8988T (cell line): ENCODE measurements at regions not wholly inside any gene's neighbourhood (a gene's known extent, or its start where the extent isn't known, plus 50 kb on each side); places are given as distances from the start of the nearest gene placed in this dataset.

Experiments
- DNase-seq: peaks from one replicate; pipeline ENCODE4 v3.0.0; 2011

DNA sequence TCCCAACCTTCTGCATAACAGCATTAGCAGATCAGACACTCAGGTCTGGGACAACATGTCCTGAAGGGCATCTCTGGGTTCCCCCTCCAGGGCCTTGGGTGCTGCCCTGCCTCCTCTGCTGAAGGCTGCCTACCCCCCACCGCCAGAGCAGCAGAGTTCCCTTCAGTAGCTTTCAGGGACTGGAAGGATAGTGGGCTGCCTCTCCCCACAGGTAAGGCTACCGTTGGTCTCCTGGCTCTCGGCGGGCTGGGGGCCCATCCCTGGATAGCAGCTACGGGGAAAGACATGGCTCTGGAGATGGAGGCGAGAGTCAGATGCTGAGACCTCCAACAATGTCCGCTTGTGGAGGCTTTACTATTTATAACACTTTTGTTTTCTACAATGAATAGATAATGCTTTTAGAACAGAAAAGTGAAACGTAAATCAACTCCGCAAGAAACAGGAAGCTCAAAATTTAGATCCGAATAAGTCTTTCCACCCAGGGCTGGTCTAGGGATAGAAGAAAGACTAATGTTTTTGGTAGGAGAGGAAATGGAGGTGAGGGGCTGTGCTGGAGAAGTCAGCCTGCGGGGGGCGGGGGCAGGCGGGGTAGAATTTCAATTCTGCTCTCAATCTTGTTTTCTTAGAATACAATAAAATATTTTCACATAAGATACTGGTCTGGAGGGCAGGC, 58.4 kb downstream of the ARL4C start:
- DNase-seq, result no peak

DNA sequence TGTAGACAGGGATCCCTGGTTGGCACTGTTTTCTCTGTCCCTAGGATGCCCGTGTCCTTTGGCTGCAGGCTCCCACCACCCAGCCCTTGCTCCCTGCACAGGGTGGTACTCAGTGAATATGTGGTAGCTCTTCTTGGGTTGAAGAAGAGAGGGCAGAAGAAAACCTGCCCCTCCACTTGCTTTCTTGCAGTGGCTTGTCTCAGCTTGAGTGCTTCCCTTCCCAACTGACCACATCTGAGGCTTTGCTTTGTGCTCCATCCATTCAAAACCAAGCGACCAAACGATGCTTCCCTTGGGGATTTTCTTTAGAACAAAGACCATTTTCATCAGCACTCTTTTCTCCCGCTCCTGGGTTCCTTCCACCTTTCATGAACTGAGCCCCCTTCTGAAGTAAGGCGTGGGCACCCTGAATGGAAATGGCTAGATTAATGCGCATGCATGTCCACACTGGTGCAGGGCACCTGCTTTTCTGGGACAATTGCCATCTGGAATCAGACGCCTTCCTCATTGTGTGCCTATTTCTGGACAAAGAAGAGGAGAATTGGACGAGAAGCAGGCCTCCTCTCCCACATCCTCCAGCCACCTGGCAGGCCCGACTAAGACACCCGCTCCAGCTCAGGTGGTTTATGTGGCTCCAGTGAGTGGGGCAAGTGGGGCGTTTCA, 59.1 kb downstream of the ARL4C start:
- no peak for DNase-seq

GRCh38 chr2:234436482-234436837, 60.4 kb downstream of the ARL4C start:
- no peak for DNase-seq

GRCh38 chr2:234435836-234436481, 60.9 kb downstream of the ARL4C start:
- DNase-seq, result no peak

DNA sequence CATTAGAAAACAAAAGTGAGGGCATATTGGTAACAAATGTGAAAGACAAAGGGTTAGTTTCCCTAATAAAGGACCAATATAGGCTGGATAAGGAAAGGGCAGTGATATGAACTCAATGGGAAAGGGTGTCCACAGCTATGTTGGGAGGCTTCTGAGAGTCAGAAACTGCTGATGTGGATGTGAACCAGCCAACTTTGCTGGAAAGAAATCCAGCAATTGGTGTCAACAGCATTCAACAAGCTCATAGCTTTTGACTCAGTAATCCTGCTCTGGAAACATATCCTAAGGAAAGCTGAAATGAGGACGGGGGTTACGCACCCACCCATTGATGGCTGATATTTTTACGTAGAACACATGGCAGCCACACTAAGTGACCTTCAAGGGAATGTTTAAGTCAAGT, 63.7 kb downstream of the ARL4C start:
- no peak for DNase-seq

GRCh38 chr2:234430871-234431270, 66.0 kb downstream of the ARL4C start:
- no peak for DNase-seq

- DNase-seq, result no peak
Observed at GRCh38 chr2:234429265-234429664, 67.6 kb downstream of the ARL4C start.

GRCh38 chr2:234427081-234428061, 69.5 kb downstream of the ARL4C start:
- DNase-seq, result peak; percentile 56

DNA sequence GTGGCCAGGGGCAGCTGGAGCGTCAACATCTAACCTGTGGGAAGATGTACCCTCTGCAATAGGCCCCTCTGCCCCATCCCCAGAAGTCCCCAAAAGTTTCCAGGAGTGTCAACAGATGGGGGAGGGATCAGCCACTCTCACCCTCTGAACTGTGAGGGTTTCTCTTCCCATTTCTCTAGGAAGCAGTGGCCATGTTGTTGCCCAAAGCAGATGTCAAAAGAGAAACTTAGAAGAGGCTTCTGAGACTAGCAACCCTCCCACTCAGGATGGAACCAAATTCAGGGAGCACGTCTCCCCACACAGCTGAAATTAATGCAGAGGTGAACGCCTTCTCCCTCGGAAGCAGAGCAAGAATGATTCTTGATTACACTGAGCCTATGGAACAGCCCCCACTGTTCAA, 70.3 kb downstream of the ARL4C start:
- DNase-seq, result no peak

DNA sequence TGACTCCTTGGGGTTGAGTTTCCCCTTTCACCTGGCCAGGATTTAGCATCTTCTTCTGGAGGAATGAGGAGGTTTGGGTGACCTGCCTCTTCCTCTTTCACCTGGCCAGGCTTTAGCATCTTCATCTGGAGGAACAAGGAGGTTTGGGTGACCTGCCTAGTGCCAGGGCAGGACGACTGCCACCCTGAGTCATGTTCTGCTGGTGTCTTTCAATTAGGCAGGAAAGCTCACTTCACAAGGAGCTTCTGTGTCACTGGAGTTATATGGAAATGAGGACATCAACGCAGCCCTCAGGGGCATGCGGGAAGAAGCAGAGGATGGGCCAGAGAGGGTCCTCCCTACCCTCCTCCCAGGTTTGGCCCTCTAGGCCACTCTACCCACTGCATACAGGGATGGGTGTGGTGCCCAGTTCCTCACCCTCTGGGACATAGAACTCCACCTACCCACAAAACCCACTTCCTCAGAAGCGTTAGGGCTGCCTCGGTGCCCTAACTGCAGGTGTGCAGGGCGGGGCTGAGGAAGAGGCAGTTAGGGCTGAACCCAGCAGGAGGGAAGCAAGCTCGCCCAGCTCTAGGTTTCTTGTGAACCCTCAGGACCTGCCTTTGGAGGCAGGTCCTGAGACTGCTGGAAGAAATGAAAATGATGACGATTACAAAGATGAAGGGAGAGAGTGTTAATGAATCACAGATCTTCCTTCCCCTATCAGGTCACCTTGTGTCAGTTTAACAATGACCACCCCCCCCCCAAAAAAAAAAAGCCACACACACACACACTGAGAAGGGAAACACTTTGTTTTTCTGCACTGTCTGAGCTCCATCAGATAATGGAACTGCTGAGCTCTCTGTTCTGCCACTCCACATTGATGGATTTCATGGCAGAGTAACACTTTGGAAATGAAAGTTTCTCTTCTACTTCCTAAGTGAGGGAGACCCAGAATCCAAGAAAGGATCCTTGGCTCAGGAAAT, 71.0 kb downstream of the ARL4C start:
- DNase-seq, result no peak

- no peak for DNase-seq
Observed at GRCh38 chr2:234423884-234424283, 73.0 kb downstream of the ARL4C start.

DNA sequence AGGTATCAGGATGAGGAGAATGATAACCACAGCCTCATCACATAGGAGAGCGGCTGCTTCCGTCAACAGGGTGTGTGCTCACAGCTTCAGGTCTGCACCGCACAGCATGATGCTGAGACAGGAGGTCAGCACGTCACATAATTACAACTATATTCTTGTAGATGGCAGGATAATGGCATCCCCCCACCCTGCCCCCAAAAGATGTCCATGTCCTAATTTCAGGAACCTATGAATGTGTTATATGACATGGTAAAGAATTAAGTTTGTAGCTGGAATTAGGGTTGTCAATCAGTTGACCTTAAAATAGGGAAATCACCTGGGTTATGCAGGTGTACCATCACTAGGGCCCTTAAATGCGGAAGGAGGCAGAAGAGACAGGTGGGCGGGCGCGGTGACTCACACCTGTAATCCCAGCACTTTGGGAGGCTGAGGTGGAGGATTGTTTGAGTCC, 73.9 kb downstream of the ARL4C start:
- DNase-seq, result no peak

GRCh38 chr2:234422273-234422732, 74.6 kb downstream of the ARL4C start:
- peak; percentile 46 for DNase-seq

DNA sequence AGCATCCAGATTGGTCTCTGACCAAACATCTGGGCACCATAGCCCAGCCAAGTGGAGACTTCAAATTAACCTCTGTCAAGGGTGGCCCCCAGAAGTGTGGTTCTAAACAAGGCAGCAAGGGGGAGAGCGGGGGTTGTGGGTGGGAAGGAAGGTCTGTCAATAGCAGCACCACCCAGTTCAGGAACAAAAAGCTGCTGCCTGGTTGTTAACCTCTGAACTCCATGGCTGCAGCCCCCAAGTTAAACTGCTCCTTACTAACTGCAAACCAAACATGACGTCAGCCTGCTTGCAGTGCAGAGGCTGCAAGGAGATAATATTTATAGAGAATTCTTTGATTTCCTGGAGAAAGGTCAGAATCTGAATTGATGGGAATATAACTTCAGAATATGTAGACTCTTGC, 76.5 kb downstream of the ARL4C start:
- DNase-seq, result no peak

GRCh38 chr2:234419726-234420125, 77.2 kb downstream of the ARL4C start:
- no peak for DNase-seq

DNA sequence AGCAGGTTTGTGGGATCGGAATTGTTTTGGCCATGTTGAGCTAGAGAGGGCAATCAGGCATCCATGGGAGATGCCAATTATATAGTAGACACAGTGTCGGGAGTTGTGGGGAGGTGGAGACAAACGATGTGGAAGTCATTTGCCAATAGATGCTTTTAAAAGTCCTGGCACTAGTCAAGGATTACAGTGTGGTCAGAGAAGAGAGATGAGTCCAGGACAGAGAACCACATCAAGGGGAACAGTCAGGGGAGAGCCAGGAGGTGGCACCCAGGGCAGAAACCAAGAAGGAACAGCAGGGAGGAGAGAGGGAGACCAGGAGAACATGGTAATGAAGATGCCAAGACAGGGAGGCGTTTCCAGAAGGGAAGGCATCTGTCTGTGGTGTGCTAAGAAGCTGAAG, 81.2 kb downstream of the ARL4C start:
- DNase-seq, result no peak

DNA sequence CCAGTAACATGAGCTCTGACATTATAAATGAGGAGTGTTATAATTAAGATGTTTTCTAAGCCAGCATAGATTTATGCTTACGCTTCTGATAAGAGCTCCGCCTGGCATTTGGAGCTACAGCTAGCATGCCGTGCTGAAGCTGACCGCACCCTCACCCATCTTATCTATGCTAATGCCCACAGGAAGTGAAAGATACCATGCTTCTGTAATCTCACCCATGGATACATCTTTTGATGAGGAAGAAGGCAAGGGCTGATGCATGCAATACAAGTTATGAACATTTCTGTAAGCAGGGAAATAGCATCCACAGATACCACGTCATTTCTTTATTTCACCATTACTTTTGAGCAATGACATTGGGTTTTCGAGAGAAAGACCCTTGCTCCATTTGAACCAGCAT, 82.3 kb downstream of the ARL4C start:
- DNase-seq, result no peak

- DNase-seq, result no peak
Observed at GRCh38 chr2:234412726-234413125, 84.2 kb downstream of the ARL4C start.

DNA sequence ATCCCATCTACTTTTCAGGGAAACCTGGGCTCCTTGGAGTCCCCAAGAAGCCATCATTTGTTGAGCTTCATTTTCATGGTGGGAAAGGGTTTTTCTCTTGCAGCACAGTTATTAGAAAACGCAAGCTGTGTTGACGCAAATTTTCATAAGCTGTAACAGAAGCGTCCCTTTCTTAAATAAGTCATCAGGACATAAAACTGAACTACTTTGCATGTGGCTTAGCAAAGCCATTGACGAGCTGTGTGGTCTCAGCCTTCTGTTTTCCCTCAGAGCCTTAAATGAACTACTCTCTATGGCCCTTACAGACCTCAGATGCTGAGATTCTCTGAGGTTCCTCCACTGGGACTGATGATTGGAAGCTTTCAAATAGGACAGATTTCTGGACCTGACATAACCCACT, 85.1 kb downstream of the ARL4C start:
- no peak for DNase-seq

- DNase-seq, result no peak
Observed at GRCh38 chr2:234410526-234410925, 86.4 kb downstream of the ARL4C start.

DNA sequence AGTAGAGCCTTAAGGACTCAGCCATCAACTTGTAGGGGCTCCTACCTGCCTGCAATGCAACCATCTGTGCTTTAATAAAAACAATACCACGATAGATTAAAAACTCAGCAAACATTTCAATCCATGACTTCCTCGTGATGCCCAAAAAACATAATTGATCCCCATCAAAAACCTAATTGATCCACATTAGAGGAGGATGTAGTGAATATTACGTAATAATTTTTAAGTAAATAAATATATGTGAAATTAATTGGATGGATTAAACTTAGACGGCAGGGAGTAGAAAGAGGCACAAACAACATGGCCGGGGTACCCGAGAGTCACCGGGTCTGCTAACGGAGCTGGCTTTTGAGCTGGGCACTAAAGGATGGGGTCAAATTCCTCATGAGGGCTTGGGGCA, 87.3 kb downstream of the ARL4C start:
- no peak for DNase-seq

DNA sequence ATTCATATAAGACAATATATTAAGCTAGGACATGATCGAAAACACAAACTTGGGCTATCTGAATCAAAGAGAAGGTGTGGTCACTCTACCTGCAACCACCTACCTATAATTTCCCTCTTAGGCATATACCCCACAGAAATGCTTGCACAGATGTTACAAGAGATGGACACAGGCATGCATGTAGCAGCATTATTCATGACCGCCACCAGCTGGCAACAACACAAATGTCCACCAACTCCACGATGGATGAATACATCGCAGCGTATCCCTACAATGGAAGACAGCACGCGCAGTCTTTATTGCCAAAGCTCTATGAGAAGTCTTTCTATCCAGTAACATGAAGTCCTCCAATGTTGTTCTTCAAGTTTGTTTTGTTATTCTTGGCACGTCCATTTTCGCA, 90.8 kb downstream of the ARL4C start:
- no peak for DNase-seq
